ENCODE measurements at regions not wholly inside any gene's neighbourhood (a gene's known extent, or its start where the extent isn't known, plus 50 kb on each side); places are given as distances from the start of the nearest gene placed in this dataset.

DNA sequence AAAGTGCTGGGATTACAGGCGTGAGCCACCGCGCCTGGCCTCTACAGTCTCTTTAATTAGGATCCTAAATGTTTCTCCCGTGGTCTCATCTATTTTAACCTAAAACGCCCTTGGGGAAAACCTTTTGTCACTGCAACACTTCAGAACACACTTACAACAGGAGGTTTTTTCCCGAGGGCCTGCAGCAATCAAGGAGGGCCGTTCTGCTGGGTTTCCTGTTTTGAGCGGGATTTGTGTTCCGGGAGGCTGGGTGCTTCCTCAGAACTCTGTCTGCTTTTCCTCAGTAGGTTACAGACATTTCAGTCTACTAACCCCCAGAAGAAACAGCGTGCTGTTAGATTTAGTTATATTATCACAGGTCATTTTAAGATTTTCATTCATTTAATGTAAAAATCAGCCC is 65.4 kb upstream of the IRX4 start (continued):
- no peak for TF ChIP-seq TBP (IDR thresholded peaks at IDR 0.05; ENCODE audit: low read depth, low read length)
- no peak for TF ChIP-seq JUN (IDR thresholded peaks at IDR 0.05; ENCODE audit: low read depth, low read length)
- TF ChIP-seq ASH2L (IDR thresholded peaks at IDR 0.05; ENCODE audit: low read length), result no peak
- TF ChIP-seq FOSL1 (IDR thresholded peaks at IDR 0.05; ENCODE audit: insufficient read depth, low read depth, low read length), result no peak
- TF ChIP-seq POLR2A (IDR thresholded peaks at IDR 0.05; ENCODE audit: control extremely low read depth in 1 of 2, low read depth in 2 of 2, low read length in 2 of 2), result no peak

Data from H1 (cell line).